Suprapubic skin (tissue), 4 donors: ENCODE measurements at regions not wholly inside any gene's neighbourhood (a gene's known extent, or its start where the extent isn't known, plus 50 kb on each side); places are given as distances from the start of the nearest gene placed in this dataset.
"Not testable (repeated sequence)": the region's sequence is repeated elsewhere in the genome, so short reads cannot be mapped to it uniquely, and the experiment has no call there.

Source experiments
- DNase-seq, 2 donors: peaks; one replicate each; pipeline ENCODE4 v3.0.0-alpha.2; 2019; ENCODE audit warnings: low spot score in 2 of 2
- H3K27ac ChIP-seq: fragments of 200-600 bp; sonication (generic); one replicate; pipeline ENCODE4 v1.5.1; 2019
- H3K27me3 ChIP-seq: fragments of 200-600 bp; sonication (generic); one replicate; pipeline ENCODE4 v1.5.1; 2019
- H3K36me3 ChIP-seq: fragments of 200-600 bp; sonication (generic); one replicate; pipeline ENCODE4 v1.5.1; 2019
- H3K4me1 ChIP-seq: fragments of 200-600 bp; sonication (generic); one replicate; pipeline ENCODE4 v1.5.1; 2019
- H3K4me3 ChIP-seq: fragments of 200-600 bp; sonication (generic); one replicate; pipeline ENCODE4 v1.5.1; 2019; ENCODE audit warnings: mild to moderate bottlenecking
- H3K9me3 ChIP-seq: fragments of 200-600 bp; sonication (generic); one replicate; pipeline ENCODE4 v1.5.1; 2019
- CTCF ChIP-seq, 2 donors: fragments of 200-600 bp in 1 of 2; fragments of 450-650 bp in 1 of 2; sonication (generic) in 1 of 2; IDR thresholded peaks; one replicate each; pipeline ENCODE4 v1.5.1; 2016 to 2019; ENCODE audit warnings: antibody characterized with exemption in 2 of 2, mild to moderate bottlenecking in 1 of 2, moderate library complexity in 1 of 2
- EP300 ChIP-seq: sonication (generic); formaldehyde crosslinking; IDR thresholded peaks from one replicate; pipeline ENCODE4 v1.6.1; 2017; ENCODE audit warnings: antibody characterized with exemption
- POLR2A ChIP-seq, 2 donors: fragments of 450-650 bp; IDR thresholded peaks; one replicate each; pipeline ENCODE4 v1.6.1; 2017; ENCODE audit warnings: antibody characterized with exemption in 2 of 2, mild to moderate bottlenecking in 2 of 2, moderate library complexity in 2 of 2
- POLR2AphosphoS5 ChIP-seq, 3 donors: sonication (generic); formaldehyde crosslinking; IDR thresholded peaks; one replicate each; pipeline ENCODE4 v1.6.1; 2017; ENCODE audit warnings: antibody characterized with exemption in 3 of 3
- WGBS: methylation state at CpG from one replicate; pipeline ENCODE4 v1.1.5; 2018; 5-methylcytosine and 5-hydroxymethylcytosine counted together

- H3K27me3 ChIP-seq, result no peaks in the 10 kb centered on the region
- no peaks in the 10 kb centered on the region for H3K4me1 ChIP-seq
- no peaks in the 10 kb centered on the region for H3K9me3 ChIP-seq
- WGBS, result 92% methylated on average over 9 of the region's 9 CpGs
- no peak overlapping the region for H3K27ac ChIP-seq
- no peak for TF ChIP-seq POLR2AphosphoS5 (IDR thresholded peaks at IDR 0.05)
- TF ChIP-seq CTCF (IDR thresholded peaks at IDR 0.05), result no peak
- no peak for TF ChIP-seq POLR2A (IDR thresholded peaks at IDR 0.05)
- TF ChIP-seq EP300, result no peak
- H3K36me3 ChIP-seq, result no peaks in the 10 kb centered on the region
- no peak overlapping the region for H3K4me3 ChIP-seq
- DNase-seq, result no peak
These were observed 135.7 kb upstream of the CAV2 start for GRCh38 chr7:116363637-116364432.

- Histone ChIP-seq H3K4me3 (no peak overlapping the region), H3K9me3 (no peaks in the 10 kb centered on the region), H3K36me3 (no peaks in the 10 kb centered on the region), H3K27me3 (no peaks in the 10 kb centered on the region), H3K4me1 (no peaks in the 10 kb centered on the region), H3K27ac (no peak overlapping the region)
- DNase-seq, result no peak
- no peak for TF ChIP-seq POLR2A (IDR thresholded peaks at IDR 0.05)
- no peak for TF ChIP-seq EP300
- 76% methylated on average over 2 of the region's 2 CpGs for WGBS
These were observed 135.1 kb upstream of the CAV2 start for GRCh38 chr7:116364469-116364868.

GRCh38 chr7:116365797-116366196, 133.7 kb upstream of the CAV2 start:
- TF ChIP-seq POLR2A (IDR thresholded peaks at IDR 0.05) (no peak), EP300 (no peak), POLR2AphosphoS5 (IDR thresholded peaks at IDR 0.05) (no peak), CTCF (IDR thresholded peaks at IDR 0.05) (no peak)
- no peak overlapping the region for H3K27ac ChIP-seq
- DNase-seq, result no peak
- H3K4me3 ChIP-seq, result no peak overlapping the region
- H3K4me1 ChIP-seq, result no peaks in the 10 kb centered on the region
- H3K36me3 ChIP-seq, result no peaks in the 10 kb centered on the region
- WGBS, result 76% methylated on average over 5 of the region's 5 CpGs
- no peaks in the 10 kb centered on the region for H3K9me3 ChIP-seq
- H3K27me3 ChIP-seq, result no peaks in the 10 kb centered on the region

- 91% methylated on average over 4 of the region's 4 CpGs for WGBS
- Histone ChIP-seq H3K4me1 (no peaks in the 10 kb centered on the region), H3K4me3 (no peak overlapping the region), H3K27me3 (no peaks in the 10 kb centered on the region), H3K36me3 (no peaks in the 10 kb centered on the region), H3K9me3 (no peaks in the 10 kb centered on the region), H3K27ac (no peak overlapping the region)
- DNase-seq, result no peak
- TF ChIP-seq EP300 (no peak), CTCF (IDR thresholded peaks at IDR 0.05) (no peak), POLR2A (IDR thresholded peaks at IDR 0.05) (no peak), POLR2AphosphoS5 (IDR thresholded peaks at IDR 0.05) (no peak)
These were observed 132.2 kb upstream of the CAV2 start for GRCh38 chr7:116367171-116367813.

- H3K27ac ChIP-seq, result no peak overlapping the region
- WGBS, result 79% methylated on average over 2 of the region's 2 CpGs
- no peak for TF ChIP-seq POLR2A (IDR thresholded peaks at IDR 0.05)
- no peak for TF ChIP-seq CTCF (IDR thresholded peaks at IDR 0.05)
- TF ChIP-seq EP300, result no peak
- TF ChIP-seq POLR2AphosphoS5 (IDR thresholded peaks at IDR 0.05), result no peak
These were observed 130.6 kb upstream of the CAV2 start for GRCh38 chr7:116368965-116369364.

GRCh38 chr7:116371536-116371935, 128.0 kb upstream of the CAV2 start:
- H3K9me3 ChIP-seq, H3K4me3 ChIP-seq, H3K36me3 ChIP-seq, H3K4me1 ChIP-seq, H3K27ac ChIP-seq, DNase-seq, H3K27me3 ChIP-seq: not testable (repeated sequence)
- WGBS, result 92% methylated on average over 7 of the region's 7 CpGs

More at GRCh38 chr7:116368965-116369364, 130.6 kb upstream of the CAV2 start:
- Histone ChIP-seq H3K36me3 (no peaks in the 10 kb centered on the region), H3K4me3 (no peak overlapping the region), H3K9me3 (no peaks in the 10 kb centered on the region), H3K4me1 (no peaks in the 10 kb centered on the region), H3K27me3 (no peaks in the 10 kb centered on the region)
- DNase-seq, result no peak

GRCh38 chr7:116373229-116373628, 126.3 kb upstream of the CAV2 start:
- H3K4me3 ChIP-seq, H3K27me3 ChIP-seq, H3K27ac ChIP-seq, H3K4me1 ChIP-seq, DNase-seq, H3K9me3 ChIP-seq, H3K36me3 ChIP-seq: not testable (repeated sequence)
- WGBS, result 80% methylated on average over 3 of the region's 3 CpGs
